ENCODE measurements at regions not wholly inside any gene's neighbourhood (a gene's known extent, or its start where the extent isn't known, plus 50 kb on each side); places are given as distances from the start of the nearest gene placed in this dataset.
"Not testable (repeated sequence)": the region's sequence is repeated elsewhere in the genome, so short reads cannot be mapped to it uniquely, and the experiment has no call there.

GRCh38 chr2:2901384-2902345 lies 476.0 kb downstream of the EIPR1 start:
- DNase-seq (ENCODE audit: low spot score), result no peak

- DNase-seq (ENCODE audit: low spot score), result no peak
Measured at GRCh38 chr2:2899826-2900225, 477.8 kb downstream of the EIPR1 start.

GRCh38 chr2:2898744-2899143 lies 478.9 kb downstream of the EIPR1 start:
- DNase-seq (ENCODE audit: low spot score), result no peak

- no peak for DNase-seq (ENCODE audit: low spot score)
Measured at GRCh38 chr2:2896643-2897042, 481.0 kb downstream of the EIPR1 start.

GRCh38 chr2:2896011-2896410 lies 481.6 kb downstream of the EIPR1 start:
- DNase-seq (ENCODE audit: low spot score), result no peak

GRCh38 chr2:2894011-2894410 lies 483.6 kb downstream of the EIPR1 start:
- DNase-seq (ENCODE audit: low spot score), result not testable (repeated sequence)

- DNase-seq (ENCODE audit: low spot score), result no peak
Measured at GRCh38 chr2:2892892-2893291, 484.7 kb downstream of the EIPR1 start.

GRCh38 chr2:2892378-2892777 lies 485.2 kb downstream of the EIPR1 start:
- no peak for DNase-seq (ENCODE audit: low spot score)

GRCh38 chr2:2890901-2891300 lies 486.7 kb downstream of the EIPR1 start:
- no peak for DNase-seq (ENCODE audit: low spot score)

GRCh38 chr2:2890246-2890645 lies 487.4 kb downstream of the EIPR1 start:
- DNase-seq (ENCODE audit: low spot score), result no peak

- no peak for DNase-seq (ENCODE audit: low spot score)
Measured at GRCh38 chr2:2889646-2890045, 488.0 kb downstream of the EIPR1 start.

GRCh38 chr2:2889141-2889540 lies 488.5 kb downstream of the EIPR1 start:
- DNase-seq (ENCODE audit: low spot score), result no peak

GRCh38 chr2:2887772-2888387 lies 489.7 kb downstream of the EIPR1 start:
- no peak for DNase-seq (ENCODE audit: low spot score)

- peak; percentile 10 for DNase-seq (ENCODE audit: low spot score)
Measured at GRCh38 chr2:2886922-2887321, 490.7 kb downstream of the EIPR1 start.

- no peak for DNase-seq (ENCODE audit: low spot score)
Measured at GRCh38 chr2:2881499-2881898, 496.1 kb downstream of the EIPR1 start.

GRCh38 chr2:2880938-2881337 lies 496.7 kb downstream of the EIPR1 start:
- DNase-seq (ENCODE audit: low spot score), result no peak

- DNase-seq (ENCODE audit: low spot score), result no peak
Measured at GRCh38 chr2:2879781-2880180, 497.8 kb downstream of the EIPR1 start.

GRCh38 chr2:2879071-2879470 lies 498.5 kb downstream of the EIPR1 start:
- DNase-seq (ENCODE audit: low spot score), result no peak

GRCh38 chr2:2877427-2877826 lies 500.2 kb downstream of the EIPR1 start:
- no peak for DNase-seq (ENCODE audit: low spot score)

- peak; percentile 37 for DNase-seq (ENCODE audit: low spot score)
Measured at GRCh38 chr2:2876331-2877221, 501.0 kb downstream of the EIPR1 start.

- DNase-seq (ENCODE audit: low spot score), result no peak
Measured at GRCh38 chr2:2875831-2876230, 501.8 kb downstream of the EIPR1 start.

GRCh38 chr2:2875296-2875695 lies 502.3 kb downstream of the EIPR1 start:
- no peak for DNase-seq (ENCODE audit: low spot score)
